ENCODE measurements at regions not wholly inside any gene's neighbourhood (a gene's known extent, or its start where the extent isn't known, plus 50 kb on each side); places are given as distances from the start of the nearest gene placed in this dataset.

DNA sequence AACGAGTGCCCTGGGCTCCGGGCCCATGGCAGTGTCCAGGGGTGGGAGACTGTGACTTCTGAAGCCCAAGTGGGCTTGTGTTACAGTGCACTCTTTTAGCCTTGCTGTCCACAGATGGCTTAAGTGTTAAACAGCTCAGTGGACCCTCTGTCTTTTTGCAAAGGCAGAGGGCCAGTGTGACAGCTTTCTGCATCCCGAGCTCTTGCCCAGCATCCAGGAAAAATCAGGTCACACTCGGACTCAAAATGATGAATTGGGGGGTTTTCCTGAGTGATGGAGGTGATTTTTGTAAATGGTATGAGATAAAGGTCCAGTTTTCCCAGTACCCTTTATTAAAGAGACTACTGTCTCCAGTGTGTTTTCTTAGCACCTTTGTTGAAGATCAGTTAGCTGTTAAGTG is 321.3 kb upstream of the GRAMD2B start:
- H3K4me3 ChIP-seq (ENCODE audit: low read depth, low read length) = no peak overlapping the region
- no peaks in the 10 kb centered on the region for H3K9me3 ChIP-seq (ENCODE audit: insufficient read depth, low read depth, low read length)
- no peak for DNase-seq
- H4K91ac ChIP-seq (ENCODE audit: low read depth, low read length) = no peak overlapping the region
- H3K18ac ChIP-seq (ENCODE audit: low read length) = no peak overlapping the region
- no peak overlapping the region for H2BK12ac ChIP-seq (ENCODE audit: low read length)
- H2AFZ ChIP-seq (ENCODE audit: insufficient read depth, low read length, poor library complexity) = no peak overlapping the region
- no peak overlapping the region for H3K14ac ChIP-seq (ENCODE audit: low read length)
- H4K8ac ChIP-seq (ENCODE audit: low read depth, low read length) = no peak overlapping the region
- H4K12ac ChIP-seq (ENCODE audit: low read depth, low read length) = no peak overlapping the region
- H3K79me2 ChIP-seq (ENCODE audit: control insufficient read depth, insufficient read depth, low read length, poor library complexity) = no peaks in the 10 kb centered on the region
- H3K4ac ChIP-seq (ENCODE audit: low read depth, low read length) = no peak overlapping the region
- H3K79me1 ChIP-seq (ENCODE audit: low read length) = no peaks in the 10 kb centered on the region
- no peak overlapping the region for H3K9ac ChIP-seq (ENCODE audit: low read length)
- H2BK5ac ChIP-seq (ENCODE audit: low read depth, low read length, poor library complexity) = no peak overlapping the region
- no CpG with 5 or more reads among the region's 4 CpGs for WGBS (ENCODE audit: extremely low coverage, insufficient coverage, insufficient read length)
- H2AK5ac ChIP-seq (ENCODE audit: low read length) = no peak overlapping the region
- H3K36me3 ChIP-seq (ENCODE audit: control insufficient read depth in 1 of 2, insufficient read depth in 2 of 2, low read length in 2 of 2) = no peaks in the 10 kb centered on the region
- H2BK120ac ChIP-seq (ENCODE audit: insufficient read depth, low read length, poor library complexity) = no peak overlapping the region
- no peaks in the 10 kb centered on the region for H3K27me3 ChIP-seq (ENCODE audit: insufficient read depth, low read length)
- no peak overlapping the region for H3K27ac ChIP-seq (ENCODE audit: low read depth, low read length)
- H3K23ac ChIP-seq (ENCODE audit: low read length) = no peak overlapping the region
- H3K4me2 ChIP-seq (ENCODE audit: low read length) = no peak overlapping the region
- H3K4me1 ChIP-seq (ENCODE audit: control insufficient read depth in 1 of 2, insufficient read depth in 2 of 2, low read length in 2 of 2) = peaks cover 0 to 4% of the 10 kb centered on the region in 2 experiments

DNA sequence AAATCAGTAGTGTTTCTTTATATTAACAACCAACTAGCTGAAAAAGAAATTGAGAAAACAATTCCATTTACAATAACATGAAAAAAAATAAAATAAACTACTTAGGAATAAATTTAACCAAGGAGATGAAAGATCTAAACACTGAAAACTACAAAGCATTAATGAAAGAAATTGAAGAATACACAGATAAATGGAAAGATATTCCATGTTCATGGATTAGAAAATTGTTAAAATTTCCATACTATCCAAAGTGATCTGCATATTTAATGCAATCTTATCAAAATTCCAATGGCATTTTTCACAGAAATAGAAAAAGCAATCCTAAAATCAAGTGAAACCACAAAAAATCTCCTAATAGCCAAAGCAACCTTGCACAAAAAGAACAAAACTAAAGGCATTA is 320.2 kb upstream of the GRAMD2B start:
- H2AK5ac ChIP-seq (ENCODE audit: low read length) = no peak overlapping the region
- H3K9ac ChIP-seq (ENCODE audit: low read length) = no peak overlapping the region
- H2BK120ac ChIP-seq (ENCODE audit: insufficient read depth, low read length, poor library complexity) = no peak overlapping the region
- H3K79me1 ChIP-seq (ENCODE audit: low read length) = no peaks in the 10 kb centered on the region
- H3K14ac ChIP-seq (ENCODE audit: low read length) = no peak overlapping the region
- no peaks in the 10 kb centered on the region for H3K9me3 ChIP-seq (ENCODE audit: insufficient read depth, low read depth, low read length)
- no peaks in the 10 kb centered on the region for H3K27me3 ChIP-seq (ENCODE audit: insufficient read depth, low read length)
- H3K4ac ChIP-seq (ENCODE audit: low read depth, low read length) = no peak overlapping the region
- no peak overlapping the region for H4K12ac ChIP-seq (ENCODE audit: low read depth, low read length)
- no peaks in the 10 kb centered on the region for H3K79me2 ChIP-seq (ENCODE audit: control insufficient read depth, insufficient read depth, low read length, poor library complexity)
- no peak overlapping the region for H4K8ac ChIP-seq (ENCODE audit: low read depth, low read length)
- H3K36me3 ChIP-seq (ENCODE audit: control insufficient read depth in 1 of 2, insufficient read depth in 2 of 2, low read length in 2 of 2) = no peaks in the 10 kb centered on the region
- DNase-seq = no peak
- no peak overlapping the region for H2BK12ac ChIP-seq (ENCODE audit: low read length)
- H2AFZ ChIP-seq (ENCODE audit: insufficient read depth, low read length, poor library complexity) = no peak overlapping the region
- H3K4me3 ChIP-seq (ENCODE audit: low read depth, low read length) = no peak overlapping the region
- H3K27ac ChIP-seq (ENCODE audit: low read depth, low read length) = no peak overlapping the region
- no peak overlapping the region for H4K91ac ChIP-seq (ENCODE audit: low read depth, low read length)
- no peak overlapping the region for H3K23ac ChIP-seq (ENCODE audit: low read length)
- H3K4me1 ChIP-seq (ENCODE audit: control insufficient read depth in 1 of 2, insufficient read depth in 2 of 2, low read length in 2 of 2) = peaks cover 0 to 4% of the 10 kb centered on the region in 2 experiments
- H2BK5ac ChIP-seq (ENCODE audit: low read depth, low read length, poor library complexity) = no peak overlapping the region
- no peak overlapping the region for H3K4me2 ChIP-seq (ENCODE audit: low read length)
- no peak overlapping the region for H3K18ac ChIP-seq (ENCODE audit: low read length)

- no peaks in the 10 kb centered on the region for H3K27me3 ChIP-seq (ENCODE audit: insufficient read depth, low read length)
- no peak overlapping the region for H3K4me2 ChIP-seq (ENCODE audit: low read length)
- H2AK5ac ChIP-seq (ENCODE audit: low read length) = no peak overlapping the region
- no peak overlapping the region for H2BK120ac ChIP-seq (ENCODE audit: insufficient read depth, low read length, poor library complexity)
- H4K8ac ChIP-seq (ENCODE audit: low read depth, low read length) = no peak overlapping the region
- no peak overlapping the region for H3K18ac ChIP-seq (ENCODE audit: low read length)
- no CpG with 5 or more reads among the region's 1 CpG for WGBS (ENCODE audit: extremely low coverage, insufficient coverage, insufficient read length)
- H3K4ac ChIP-seq (ENCODE audit: low read depth, low read length) = no peak overlapping the region
- no peak overlapping the region for H4K12ac ChIP-seq (ENCODE audit: low read depth, low read length)
- H3K36me3 ChIP-seq (ENCODE audit: control insufficient read depth in 1 of 2, insufficient read depth in 2 of 2, low read length in 2 of 2) = no peaks in the 10 kb centered on the region
- no peak overlapping the region for H4K91ac ChIP-seq (ENCODE audit: low read depth, low read length)
- no peaks in the 10 kb centered on the region for H3K9me3 ChIP-seq (ENCODE audit: insufficient read depth, low read depth, low read length)
- H3K14ac ChIP-seq (ENCODE audit: low read length) = no peak overlapping the region
- H2BK12ac ChIP-seq (ENCODE audit: low read length) = no peak overlapping the region
- no peak overlapping the region for H2AFZ ChIP-seq (ENCODE audit: insufficient read depth, low read length, poor library complexity)
- H3K4me1 ChIP-seq (ENCODE audit: control insufficient read depth in 1 of 2, insufficient read depth in 2 of 2, low read length in 2 of 2) = peaks cover 0 to 4% of the 10 kb centered on the region in 2 experiments
- H3K79me1 ChIP-seq (ENCODE audit: low read length) = no peaks in the 10 kb centered on the region
- H3K9ac ChIP-seq (ENCODE audit: low read length) = no peak overlapping the region
- DNase-seq = no peak
- no peak overlapping the region for H3K27ac ChIP-seq (ENCODE audit: low read depth, low read length)
- no peak overlapping the region for H2BK5ac ChIP-seq (ENCODE audit: low read depth, low read length, poor library complexity)
- no peak overlapping the region for H3K23ac ChIP-seq (ENCODE audit: low read length)
- no peak overlapping the region for H3K4me3 ChIP-seq (ENCODE audit: low read depth, low read length)
- no peaks in the 10 kb centered on the region for H3K79me2 ChIP-seq (ENCODE audit: control insufficient read depth, insufficient read depth, low read length, poor library complexity)
These were observed 319.3 kb upstream of the GRAMD2B start for GRCh38 chr5:126103868-126104267.

GRCh38 chr5:126104341-126104740 is 318.9 kb upstream of the GRAMD2B start:
- Histone ChIP-seq H3K36me3 (ENCODE audit: control insufficient read depth in 1 of 2, insufficient read depth in 2 of 2, low read length in 2 of 2) (no peaks in the 10 kb centered on the region), H3K4me3 (ENCODE audit: low read depth, low read length) (no peak overlapping the region), H3K4me2 (ENCODE audit: low read length) (no peak overlapping the region), H3K14ac (ENCODE audit: low read length) (no peak overlapping the region), H3K27me3 (ENCODE audit: insufficient read depth, low read length) (no peaks in the 10 kb centered on the region), H4K8ac (ENCODE audit: low read depth, low read length) (no peak overlapping the region), H3K79me2 (ENCODE audit: control insufficient read depth, insufficient read depth, low read length, poor library complexity) (no peaks in the 10 kb centered on the region), H2BK5ac (ENCODE audit: low read depth, low read length, poor library complexity) (no peak overlapping the region), H3K4me1 (ENCODE audit: control insufficient read depth in 1 of 2, insufficient read depth in 2 of 2, low read length in 2 of 2) (peaks cover 0 to 4% of the 10 kb centered on the region in 2 experiments), H2BK120ac (ENCODE audit: insufficient read depth, low read length, poor library complexity) (no peak overlapping the region), H3K79me1 (ENCODE audit: low read length) (no peaks in the 10 kb centered on the region), H4K91ac (ENCODE audit: low read depth, low read length) (no peak overlapping the region), H3K9me3 (ENCODE audit: insufficient read depth, low read depth, low read length) (no peaks in the 10 kb centered on the region), H3K9ac (ENCODE audit: low read length) (no peak overlapping the region), H3K27ac (ENCODE audit: low read depth, low read length) (no peak overlapping the region), H4K12ac (ENCODE audit: low read depth, low read length) (no peak overlapping the region), H2AK5ac (ENCODE audit: low read length) (no peak overlapping the region), H3K18ac (ENCODE audit: low read length) (no peak overlapping the region), H3K4ac (ENCODE audit: low read depth, low read length) (no peak overlapping the region), H2AFZ (ENCODE audit: insufficient read depth, low read length, poor library complexity) (no peak overlapping the region), H3K23ac (ENCODE audit: low read length) (no peak overlapping the region), H2BK12ac (ENCODE audit: low read length) (no peak overlapping the region)
- DNase-seq = no peak

GRCh38 chr5:126104951-126105350 is 318.3 kb upstream of the GRAMD2B start:
- no peaks in the 10 kb centered on the region for H3K9me3 ChIP-seq (ENCODE audit: insufficient read depth, low read depth, low read length)
- no peaks in the 10 kb centered on the region for H3K79me2 ChIP-seq (ENCODE audit: control insufficient read depth, insufficient read depth, low read length, poor library complexity)
- H2AK5ac ChIP-seq (ENCODE audit: low read length) = no peak overlapping the region
- no peaks in the 10 kb centered on the region for H3K79me1 ChIP-seq (ENCODE audit: low read length)
- no peak overlapping the region for H3K9ac ChIP-seq (ENCODE audit: low read length)
- H4K12ac ChIP-seq (ENCODE audit: low read depth, low read length) = no peak overlapping the region
- no peak for DNase-seq
- H3K18ac ChIP-seq (ENCODE audit: low read length) = no peak overlapping the region
- H2BK5ac ChIP-seq (ENCODE audit: low read depth, low read length, poor library complexity) = no peak overlapping the region
- no peaks in the 10 kb centered on the region for H3K36me3 ChIP-seq (ENCODE audit: control insufficient read depth in 1 of 2, insufficient read depth in 2 of 2, low read length in 2 of 2)
- no peaks in the 10 kb centered on the region for H3K27me3 ChIP-seq (ENCODE audit: insufficient read depth, low read length)
- H2BK120ac ChIP-seq (ENCODE audit: insufficient read depth, low read length, poor library complexity) = no peak overlapping the region
- H3K4me1 ChIP-seq (ENCODE audit: control insufficient read depth in 1 of 2, insufficient read depth in 2 of 2, low read length in 2 of 2) = peaks cover 0 to 4% of the 10 kb centered on the region in 2 experiments
- H2BK12ac ChIP-seq (ENCODE audit: low read length) = no peak overlapping the region
- H4K91ac ChIP-seq (ENCODE audit: low read depth, low read length) = no peak overlapping the region
- WGBS (ENCODE audit: extremely low coverage, insufficient coverage, insufficient read length) = no CpG with 5 or more reads among the region's 1 CpG
- no peak overlapping the region for H2AFZ ChIP-seq (ENCODE audit: insufficient read depth, low read length, poor library complexity)
- no peak overlapping the region for H3K23ac ChIP-seq (ENCODE audit: low read length)
- no peak overlapping the region for H4K8ac ChIP-seq (ENCODE audit: low read depth, low read length)
- H3K27ac ChIP-seq (ENCODE audit: low read depth, low read length) = no peak overlapping the region
- no peak overlapping the region for H3K4me3 ChIP-seq (ENCODE audit: low read depth, low read length)
- H3K4ac ChIP-seq (ENCODE audit: low read depth, low read length) = no peak overlapping the region
- no peak overlapping the region for H3K14ac ChIP-seq (ENCODE audit: low read length)
- no peak overlapping the region for H3K4me2 ChIP-seq (ENCODE audit: low read length)
